Epithelial cell of proximal tubule (primary cell): ENCODE measurements at regions not wholly inside any gene's neighbourhood (a gene's known extent, or its start where the extent isn't known, plus 50 kb on each side); places are given as distances from the start of the nearest gene placed in this dataset.

Experiments
- DNase-seq: peaks from one replicate; pipeline ENCODE4 v3.0.0-alpha.2; 2011; ENCODE audit warnings: low read depth
- H3K4me3 ChIP-seq: 2 replicates; pipeline ENCODE4 v1.5.1; 2011; ENCODE audit warnings: low read depth, mild to moderate bottlenecking, low read length
- TF ChIP-seq, protein P1 (sequence below): conservative IDR thresholded peaks from 2 replicates; pipeline ENCODE4 v1.5.1; 2012; ENCODE audit warnings: low read depth, mild to moderate bottlenecking, low read length

GRCh38 chr11:100573911-100574513, 113.1 kb upstream of the ARHGAP42 start:
- TF ChIP-seq, protein P1, sequence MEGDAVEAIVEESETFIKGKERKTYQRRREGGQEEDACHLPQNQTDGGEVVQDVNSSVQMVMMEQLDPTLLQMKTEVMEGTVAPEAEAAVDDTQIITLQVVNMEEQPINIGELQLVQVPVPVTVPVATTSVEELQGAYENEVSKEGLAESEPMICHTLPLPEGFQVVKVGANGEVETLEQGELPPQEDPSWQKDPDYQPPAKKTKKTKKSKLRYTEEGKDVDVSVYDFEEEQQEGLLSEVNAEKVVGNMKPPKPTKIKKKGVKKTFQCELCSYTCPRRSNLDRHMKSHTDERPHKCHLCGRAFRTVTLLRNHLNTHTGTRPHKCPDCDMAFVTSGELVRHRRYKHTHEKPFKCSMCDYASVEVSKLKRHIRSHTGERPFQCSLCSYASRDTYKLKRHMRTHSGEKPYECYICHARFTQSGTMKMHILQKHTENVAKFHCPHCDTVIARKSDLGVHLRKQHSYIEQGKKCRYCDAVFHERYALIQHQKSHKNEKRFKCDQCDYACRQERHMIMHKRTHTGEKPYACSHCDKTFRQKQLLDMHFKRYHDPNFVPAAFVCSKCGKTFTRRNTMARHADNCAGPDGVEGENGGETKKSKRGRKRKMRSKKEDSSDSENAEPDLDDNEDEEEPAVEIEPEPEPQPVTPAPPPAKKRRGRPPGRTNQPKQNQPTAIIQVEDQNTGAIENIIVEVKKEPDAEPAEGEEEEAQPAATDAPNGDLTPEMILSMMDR: no peak
- no peak overlapping the region for H3K4me3 ChIP-seq
- no peak for DNase-seq

GRCh38 chr11:100574894-100575769, 112.0 kb upstream of the ARHGAP42 start:
- no peak for DNase-seq
- TF ChIP-seq, protein P1: peak; percentile 60

DNA sequence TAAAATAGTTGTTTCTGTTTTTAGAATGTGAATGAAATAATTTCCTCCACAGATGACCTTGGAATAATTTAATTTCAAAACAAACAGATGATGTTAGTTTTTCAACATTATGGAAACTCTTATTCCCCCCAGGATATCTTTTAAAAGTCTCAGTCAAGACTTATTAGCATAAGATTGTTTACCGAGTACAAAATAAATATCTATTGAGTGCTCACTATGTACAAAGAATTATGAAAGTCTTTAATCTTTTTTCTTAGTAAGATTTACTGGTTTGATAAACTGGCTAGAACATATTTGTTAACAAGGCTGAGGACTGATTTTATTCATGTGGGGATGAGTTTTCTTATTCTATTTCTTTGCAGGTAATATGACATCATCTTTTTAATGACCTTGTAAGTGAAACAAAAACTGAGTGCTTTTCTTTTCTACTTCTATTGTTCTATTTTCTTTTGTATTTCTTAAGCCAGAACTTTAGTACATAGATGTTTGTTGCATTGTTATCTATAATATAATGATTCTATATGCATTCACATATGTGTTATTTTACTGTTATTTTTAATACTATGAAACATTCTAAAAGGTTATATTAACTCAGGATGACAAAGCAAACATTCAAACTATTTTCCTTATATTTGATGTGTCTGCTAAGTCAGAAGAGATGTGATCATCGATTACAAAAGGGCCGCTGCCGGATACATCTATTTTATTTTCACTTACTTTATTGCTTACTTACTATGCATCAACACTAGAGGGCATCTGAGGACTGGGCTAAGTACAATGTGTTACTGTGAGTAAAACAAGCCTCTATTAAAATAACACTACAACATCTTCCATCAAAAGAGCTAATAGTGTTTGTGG, 111.0 kb upstream of the ARHGAP42 start:
- TF ChIP-seq, protein P1: peak; percentile 77
- DNase-seq: no peak
- H3K4me3 ChIP-seq: no peak overlapping the region

More at GRCh38 chr11:100574894-100575769, 112.0 kb upstream of the ARHGAP42 start:
- H3K4me3 ChIP-seq: no peak overlapping the region

DNA sequence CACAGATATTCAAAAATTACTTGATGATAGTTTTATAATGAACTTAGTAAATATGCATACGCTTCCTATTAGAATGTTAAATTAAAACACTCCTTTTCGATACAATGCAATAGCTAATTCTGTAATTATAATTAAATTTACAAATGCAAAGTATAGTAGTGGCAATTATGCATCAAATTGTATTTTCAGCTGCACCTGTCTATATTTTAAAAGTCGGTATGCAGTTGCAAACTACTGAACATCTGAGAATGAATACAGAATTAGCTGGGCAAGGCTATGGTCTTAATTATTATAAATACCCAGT, 110.4 kb upstream of the ARHGAP42 start:
- no peak overlapping the region for H3K4me3 ChIP-seq
- DNase-seq: no peak
- TF ChIP-seq, protein P1: no peak

DNA sequence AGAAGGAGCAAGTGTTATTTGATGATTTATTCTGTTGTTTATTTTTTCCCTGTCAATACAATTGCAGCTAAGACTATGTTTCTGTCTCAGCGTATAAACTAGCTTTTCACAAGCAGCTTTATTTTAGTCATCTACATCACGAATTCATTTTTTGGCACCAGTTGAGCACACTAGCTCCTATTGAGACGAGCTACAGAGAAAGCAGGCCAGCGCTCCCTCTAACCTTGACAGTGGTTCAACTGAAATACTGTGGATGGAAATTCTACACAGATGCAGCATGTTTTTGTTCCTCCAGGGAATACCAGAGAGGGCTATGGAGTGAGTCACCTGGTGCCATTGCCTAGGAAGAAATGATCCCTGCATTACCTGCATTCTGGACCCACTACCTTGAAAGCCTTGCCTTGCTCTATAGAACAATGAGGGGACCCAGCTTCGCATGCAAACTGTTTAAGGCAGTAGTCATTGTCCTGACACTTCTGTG, 108.2 kb upstream of the ARHGAP42 start:
- H3K4me3 ChIP-seq: no peak overlapping the region
- TF ChIP-seq, protein P1: no peak
- DNase-seq: no peak

- TF ChIP-seq, protein P1: no peak
- no peak for DNase-seq
- H3K4me3 ChIP-seq: no peak overlapping the region
Observed at GRCh38 chr11:100581318-100581717, 105.8 kb upstream of the ARHGAP42 start.
